ENCODE measurements at regions not wholly inside any gene's neighbourhood (a gene's known extent, or its start where the extent isn't known, plus 50 kb on each side); places are given as distances from the start of the nearest gene placed in this dataset.

GRCh38 chr5:111676926-111677415 lies 80.0 kb downstream of the NREP start:
- no peak overlapping the region for H3K4me3 Mint-ChIP-seq
- H3K4me1 Mint-ChIP-seq (ENCODE audit: low read depth), result no peaks in the 10 kb centered on the region
- no peak overlapping the region for H3K27ac Mint-ChIP-seq
- peaks cover 9% of the 10 kb centered on the region for H3K27me3 Mint-ChIP-seq (ENCODE audit: insufficient read depth)
- intact Hi-C loops (cut with micrococcal nuclease), result no loop called here
- no peaks in the 10 kb centered on the region for H3K9me3 Mint-ChIP-seq
- DNase-seq (ENCODE audit: low spot score), result no peak
- H3K36me3 Mint-ChIP-seq (ENCODE audit: low read depth), result no peaks in the 10 kb centered on the region

- Mint-ChIP-seq H3K27me3 (ENCODE audit: insufficient read depth) (peaks cover 9% of the 10 kb centered on the region), H3K4me1 (ENCODE audit: low read depth) (no peaks in the 10 kb centered on the region), H3K9me3 (no peaks in the 10 kb centered on the region), H3K4me3 (no peak overlapping the region), H3K27ac (no peak overlapping the region), H3K36me3 (ENCODE audit: low read depth) (no peaks in the 10 kb centered on the region)
- intact Hi-C loops (cut with micrococcal nuclease), result no loop called here
- DNase-seq (ENCODE audit: low spot score), result no peak
These were observed 80.5 kb downstream of the NREP start for GRCh38 chr5:111676466-111676865.

GRCh38 chr5:111675201-111675934 lies 81.6 kb downstream of the NREP start:
- H3K4me1 Mint-ChIP-seq (ENCODE audit: low read depth), result no peaks in the 10 kb centered on the region
- no peaks in the 10 kb centered on the region for H3K36me3 Mint-ChIP-seq (ENCODE audit: low read depth)
- no peaks in the 10 kb centered on the region for H3K9me3 Mint-ChIP-seq
- intact Hi-C loops (cut with micrococcal nuclease), result no loop called here
- H3K27ac Mint-ChIP-seq, result no peak overlapping the region
- DNase-seq (ENCODE audit: low spot score), result no peak
- peaks cover 9% of the 10 kb centered on the region for H3K27me3 Mint-ChIP-seq (ENCODE audit: insufficient read depth)
- H3K4me3 Mint-ChIP-seq, result no peak overlapping the region

- DNase-seq (ENCODE audit: low spot score), result no peak
- H3K27ac Mint-ChIP-seq, result no peak overlapping the region
- peaks cover 9% of the 10 kb centered on the region for H3K27me3 Mint-ChIP-seq (ENCODE audit: insufficient read depth)
- no peaks in the 10 kb centered on the region for H3K36me3 Mint-ChIP-seq (ENCODE audit: low read depth)
- no peaks in the 10 kb centered on the region for H3K4me1 Mint-ChIP-seq (ENCODE audit: low read depth)
- no peak overlapping the region for H3K4me3 Mint-ChIP-seq
- H3K9me3 Mint-ChIP-seq, result no peaks in the 10 kb centered on the region
- intact Hi-C loops (cut with micrococcal nuclease), result no loop called here
These were observed 82.9 kb downstream of the NREP start for GRCh38 chr5:111673891-111674626.

- DNase-seq (ENCODE audit: low spot score), result no peak
- H3K4me3 Mint-ChIP-seq, result no peak overlapping the region
- H3K4me1 Mint-ChIP-seq (ENCODE audit: low read depth), result no peaks in the 10 kb centered on the region
- H3K9me3 Mint-ChIP-seq, result no peaks in the 10 kb centered on the region
- peaks cover 11% of the 10 kb centered on the region for H3K27me3 Mint-ChIP-seq (ENCODE audit: insufficient read depth)
- H3K27ac Mint-ChIP-seq, result no peak overlapping the region
- intact Hi-C loops (cut with micrococcal nuclease), result no loop called here
- H3K36me3 Mint-ChIP-seq (ENCODE audit: low read depth), result no peaks in the 10 kb centered on the region
These were observed 84.9 kb downstream of the NREP start for GRCh38 chr5:111672099-111672498.

GRCh38 chr5:111670826-111671492 lies 86.0 kb downstream of the NREP start:
- Mint-ChIP-seq H3K27ac (no peak overlapping the region), H3K4me1 (ENCODE audit: low read depth) (no peaks in the 10 kb centered on the region), H3K27me3 (ENCODE audit: insufficient read depth) (peaks cover 6% of the 10 kb centered on the region), H3K9me3 (no peaks in the 10 kb centered on the region), H3K36me3 (ENCODE audit: low read depth) (no peaks in the 10 kb centered on the region), H3K4me3 (no peak overlapping the region)
- no peak for DNase-seq (ENCODE audit: low spot score)
- intact Hi-C loops (cut with micrococcal nuclease), result no loop called here

GRCh38 chr5:111668477-111669414 lies 88.2 kb downstream of the NREP start:
- DNase-seq (ENCODE audit: low spot score), result no peak
- no peaks in the 10 kb centered on the region for H3K4me1 Mint-ChIP-seq (ENCODE audit: low read depth)
- intact Hi-C loops (cut with micrococcal nuclease), result no loop called here
- peaks cover 2% of the 10 kb centered on the region for H3K27me3 Mint-ChIP-seq (ENCODE audit: insufficient read depth)
- no peaks in the 10 kb centered on the region for H3K9me3 Mint-ChIP-seq
- H3K27ac Mint-ChIP-seq, result no peak overlapping the region
- H3K36me3 Mint-ChIP-seq (ENCODE audit: low read depth), result no peaks in the 10 kb centered on the region
- H3K4me3 Mint-ChIP-seq, result no peak overlapping the region

- H3K27ac Mint-ChIP-seq, result no peak overlapping the region
- H3K4me1 Mint-ChIP-seq (ENCODE audit: low read depth), result no peaks in the 10 kb centered on the region
- no peak overlapping the region for H3K4me3 Mint-ChIP-seq
- intact Hi-C loops (cut with micrococcal nuclease), result no loop called here
- no peaks in the 10 kb centered on the region for H3K36me3 Mint-ChIP-seq (ENCODE audit: low read depth)
- no peaks in the 10 kb centered on the region for H3K9me3 Mint-ChIP-seq
- no peak for DNase-seq (ENCODE audit: low spot score)
- peaks cover 2% of the 10 kb centered on the region for H3K27me3 Mint-ChIP-seq (ENCODE audit: insufficient read depth)
These were observed 89.8 kb downstream of the NREP start for GRCh38 chr5:111667128-111667736.

GRCh38 chr5:111656580-111656979 lies 100.4 kb downstream of the NREP start:
- intact Hi-C loops (cut with micrococcal nuclease), result no loop called here
- Mint-ChIP-seq H3K27ac (no peak overlapping the region), H3K4me3 (no peak overlapping the region), H3K9me3 (peaks cover 10% of the 10 kb centered on the region), H3K27me3 (ENCODE audit: insufficient read depth) (peaks cover 7% of the 10 kb centered on the region), H3K36me3 (ENCODE audit: low read depth) (no peaks in the 10 kb centered on the region), H3K4me1 (ENCODE audit: low read depth) (no peaks in the 10 kb centered on the region)
- no peak for DNase-seq (ENCODE audit: low spot score)

- Mint-ChIP-seq H3K9me3 (peaks cover 2% of the 10 kb centered on the region), H3K36me3 (ENCODE audit: low read depth) (no peaks in the 10 kb centered on the region), H3K27me3 (ENCODE audit: insufficient read depth) (peaks cover 10% of the 10 kb centered on the region), H3K27ac (no peak overlapping the region), H3K4me3 (no peak overlapping the region), H3K4me1 (ENCODE audit: low read depth) (no peaks in the 10 kb centered on the region)
- intact Hi-C loops (cut with micrococcal nuclease), result no loop called here
- DNase-seq (ENCODE audit: low spot score), result no peak
These were observed 101.6 kb downstream of the NREP start for GRCh38 chr5:111655169-111655924.

GRCh38 chr5:111653408-111653807 lies 103.6 kb downstream of the NREP start:
- peaks cover 7% of the 10 kb centered on the region for H3K27me3 Mint-ChIP-seq (ENCODE audit: insufficient read depth)

More at GRCh38 chr5:111653408-111653807, 103.6 kb downstream of the NREP start:
- H3K27ac Mint-ChIP-seq, result no peak overlapping the region
- no peak for DNase-seq (ENCODE audit: low spot score)
- no peaks in the 10 kb centered on the region for H3K9me3 Mint-ChIP-seq
- intact Hi-C loops (cut with micrococcal nuclease), result no loop called here
- no peaks in the 10 kb centered on the region for H3K36me3 Mint-ChIP-seq (ENCODE audit: low read depth)
- no peak overlapping the region for H3K4me3 Mint-ChIP-seq
- H3K4me1 Mint-ChIP-seq (ENCODE audit: low read depth), result no peaks in the 10 kb centered on the region
